MM.1S (cell line): ENCODE measurements at regions not wholly inside any gene's neighbourhood (a gene's known extent, or its start where the extent isn't known, plus 50 kb on each side); places are given as distances from the start of the nearest gene placed in this dataset.

Experiments used
- CTCF ChIP-seq: fragments of 300-600 bp; sonication (generic); IDR thresholded peaks from 2 replicates; pipeline ENCODE4 v1.5.1; 2016; ENCODE audit warnings: antibody characterized with exemption, low read length, mixed read lengths
- EZH2 ChIP-seq: fragments of 300-600 bp; sonication (generic); optimal IDR thresholded peaks from 2 replicates; pipeline ENCODE3; 2017; ENCODE audit warnings: low read depth, mild to moderate bottlenecking, antibody characterized with exemption, low read length, mixed read lengths

GRCh38 chr1:13951793-13952751, 252.1 kb downstream of the PRDM2 start:
- TF ChIP-seq CTCF (no peak), EZH2 (no peak)
